ENCODE measurements at regions not wholly inside any gene's neighbourhood (a gene's known extent, or its start where the extent isn't known, plus 50 kb on each side); places are given as distances from the start of the nearest gene placed in this dataset.

DNA sequence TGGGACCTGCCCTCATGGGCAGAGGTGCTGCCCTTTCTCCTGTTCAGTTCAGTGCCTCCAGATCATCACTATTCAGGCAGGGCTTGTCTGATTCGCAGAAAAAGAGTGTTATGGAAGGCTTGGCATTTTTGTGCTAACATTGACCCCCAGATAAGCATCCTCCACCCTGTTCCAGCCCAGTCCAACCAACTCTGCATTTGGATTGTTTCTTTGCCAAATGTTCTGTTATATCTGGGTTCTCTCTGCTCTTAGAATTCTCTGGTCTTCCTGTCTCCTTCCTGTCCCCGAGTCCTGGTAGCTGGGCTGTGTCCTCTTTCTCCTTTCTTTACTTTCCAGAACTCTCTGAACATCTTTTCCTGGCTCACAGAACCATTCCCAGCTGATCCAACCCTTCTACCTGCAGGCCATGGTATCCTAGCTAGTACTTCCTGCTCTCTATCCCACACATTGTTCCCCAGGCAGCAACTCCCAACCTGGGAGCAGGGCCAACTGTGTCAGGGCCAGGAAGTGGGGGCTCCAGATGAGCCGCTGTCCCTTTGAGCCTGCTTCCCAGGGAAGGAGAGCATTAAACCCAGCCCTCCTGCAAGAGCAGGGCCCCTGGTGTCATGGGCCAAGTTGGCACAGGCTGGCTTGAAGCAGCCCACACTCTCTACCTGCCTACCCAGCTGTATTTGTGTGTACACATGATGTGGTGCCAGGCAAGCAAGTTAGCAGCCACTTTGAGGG lies 280.7 kb upstream of the CADM1 start:
- H3K27me3 Mint-ChIP-seq, result peaks cover 6 to 17% of the 10 kb centered on the region in 2 donors
- H3K4me3 Mint-ChIP-seq, result no peak overlapping the region
- DNase-seq (no peak), ATAC-seq (replicated peaks) (no peak)
- no peaks in the 10 kb centered on the region for H3K36me3 Mint-ChIP-seq (ENCODE audit: insufficient read depth)
- no peak overlapping the region for H3K27ac Mint-ChIP-seq
- H3K4me1 Mint-ChIP-seq (ENCODE audit: low read depth in 2 of 2), result no peaks in the 10 kb centered on the region
- H3K9me3 Mint-ChIP-seq, result peaks cover 0 to 6% of the 10 kb centered on the region in 2 donors

- ATAC-seq (replicated peaks) (no peak), DNase-seq (no peak)
- Mint-ChIP-seq H3K27ac (no peak overlapping the region), H3K4me3 (no peak overlapping the region), H3K36me3 (ENCODE audit: insufficient read depth) (no peaks in the 10 kb centered on the region), H3K4me1 (ENCODE audit: low read depth in 2 of 2) (no peaks in the 10 kb centered on the region), H3K27me3 (peaks cover 6 to 15% of the 10 kb centered on the region in 2 donors), H3K9me3 (peaks cover 0 to 2% of the 10 kb centered on the region in 2 donors)
Observed at GRCh38 chr11:115780646-115781362, 276.6 kb upstream of the CADM1 start.

DNA sequence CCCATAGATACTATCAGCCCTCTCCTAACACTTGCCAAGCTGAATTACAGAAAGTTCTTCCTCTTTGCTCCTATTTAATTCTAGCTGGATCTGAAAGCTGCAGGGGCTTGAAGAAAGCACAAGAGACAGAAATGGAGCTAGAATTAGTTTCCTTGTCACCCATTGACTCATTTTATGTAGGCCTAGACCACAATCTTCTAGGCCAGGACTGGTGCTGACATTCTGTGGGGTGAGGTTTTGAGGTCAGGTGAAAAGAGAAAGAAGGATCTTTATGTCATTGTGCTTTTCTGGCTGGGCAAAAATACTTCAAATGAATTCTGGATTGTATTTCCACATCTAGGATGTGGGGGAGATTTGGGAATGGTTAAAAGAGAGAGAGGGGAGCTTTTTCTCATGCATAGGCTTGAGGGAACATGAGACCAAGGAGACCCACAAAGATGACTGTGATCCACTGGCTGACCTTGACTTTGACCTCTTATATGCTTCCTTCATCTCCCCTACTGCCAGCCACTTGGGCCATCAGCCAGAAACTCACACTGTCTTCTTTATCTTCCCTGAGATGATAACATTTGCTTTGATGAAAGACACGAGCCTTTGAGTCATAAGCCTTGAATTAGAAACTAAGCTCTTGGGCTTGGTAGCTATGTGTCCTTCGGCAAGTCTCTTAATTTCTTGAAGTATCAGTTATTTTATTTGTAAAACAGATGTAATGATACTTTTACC lies 274.9 kb upstream of the CADM1 start:
- Mint-ChIP-seq H3K27me3 (peaks cover 0 to 8% of the 10 kb centered on the region in 2 donors), H3K27ac (no peak overlapping the region), H3K4me3 (no peak overlapping the region), H3K9me3 (peaks cover 0 to 2% of the 10 kb centered on the region in 2 donors), H3K4me1 (ENCODE audit: low read depth in 2 of 2) (no peaks in the 10 kb centered on the region), H3K36me3 (ENCODE audit: insufficient read depth) (no peaks in the 10 kb centered on the region)
- DNase-seq (no peak), ATAC-seq (replicated peaks) (no peak)

DNA sequence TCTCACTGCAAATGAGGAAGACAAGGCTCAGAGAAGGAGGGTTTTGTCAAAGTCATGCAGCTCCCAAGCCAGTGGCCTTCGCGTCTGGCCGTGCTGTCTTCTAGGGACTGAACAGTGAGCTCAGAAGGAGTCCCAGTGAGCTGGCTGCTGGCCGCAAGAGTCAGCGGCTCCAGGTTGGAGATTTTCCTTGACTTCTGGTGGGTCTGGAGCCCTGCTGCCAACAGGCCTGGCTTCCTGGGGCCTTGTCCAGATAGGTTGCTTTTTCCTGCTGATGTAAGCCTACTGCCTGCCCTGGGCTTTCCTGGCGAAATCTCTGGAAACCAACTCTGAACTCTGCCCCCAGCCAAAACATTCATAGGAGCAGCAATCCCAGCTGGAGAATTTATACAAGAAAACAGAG lies 272.7 kb upstream of the CADM1 start:
- DNase-seq, result no peak
- no peaks in the 10 kb centered on the region for H3K4me1 Mint-ChIP-seq (ENCODE audit: low read depth in 2 of 2)
- no peak overlapping the region for H3K27ac Mint-ChIP-seq
- ATAC-seq (replicated peaks), result no peak
- no peaks in the 10 kb centered on the region for H3K9me3 Mint-ChIP-seq
- H3K36me3 Mint-ChIP-seq (ENCODE audit: insufficient read depth), result no peaks in the 10 kb centered on the region
- no peak overlapping the region for H3K4me3 Mint-ChIP-seq
- peaks cover under 1 to 8% of the 10 kb centered on the region in 2 donors for H3K27me3 Mint-ChIP-seq

DNA sequence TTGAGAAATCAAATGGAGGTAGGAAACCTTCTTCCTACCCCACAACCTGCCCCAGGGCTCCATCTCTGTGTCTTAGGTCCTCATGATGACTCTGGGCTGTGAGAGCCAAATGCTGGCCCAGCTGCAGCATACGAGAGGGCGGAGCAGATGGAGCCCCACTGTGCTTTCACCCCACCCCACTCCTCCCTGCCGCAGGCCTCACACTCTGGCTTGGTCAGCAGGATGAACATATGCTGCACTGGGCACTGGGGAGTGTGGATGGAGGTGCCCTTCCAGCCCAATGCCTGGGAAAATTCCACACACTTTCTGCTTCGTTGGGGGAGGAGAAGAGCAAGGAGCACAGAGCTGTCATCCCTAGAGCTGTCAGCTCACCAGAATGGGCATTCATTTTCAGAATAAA lies 271.6 kb upstream of the CADM1 start:
- no peaks in the 10 kb centered on the region for H3K36me3 Mint-ChIP-seq (ENCODE audit: insufficient read depth)
- no peaks in the 10 kb centered on the region for H3K4me1 Mint-ChIP-seq (ENCODE audit: low read depth in 2 of 2)
- no peaks in the 10 kb centered on the region for H3K9me3 Mint-ChIP-seq
- no peak for ATAC-seq (replicated peaks)
- no peak overlapping the region for H3K4me3 Mint-ChIP-seq
- peaks cover 6 to 8% of the 10 kb centered on the region in 2 donors for H3K27me3 Mint-ChIP-seq
- no peak for DNase-seq
- no peak overlapping the region for H3K27ac Mint-ChIP-seq

GRCh38 chr11:115774756-115775155 lies 270.5 kb upstream of the CADM1 start:
- H3K9me3 Mint-ChIP-seq, result no peaks in the 10 kb centered on the region

DNA sequence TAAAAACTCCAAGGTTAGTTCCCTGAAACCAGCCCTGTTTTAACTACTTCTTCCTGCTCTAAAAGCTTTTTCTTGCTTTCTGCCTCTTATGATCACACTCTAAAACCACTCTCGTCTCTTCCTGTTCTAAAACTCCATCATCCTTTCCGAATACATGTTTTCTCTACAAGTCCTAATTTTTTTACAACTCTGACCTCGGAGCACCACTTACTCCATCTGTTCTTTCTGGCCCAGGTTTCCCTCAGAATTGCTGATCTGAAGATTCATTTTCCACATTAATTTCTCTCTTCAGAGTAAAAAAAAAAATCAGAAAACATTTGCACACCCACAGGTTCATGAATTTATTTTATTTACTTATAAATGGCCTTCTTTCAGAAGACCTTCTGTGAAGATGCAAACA lies 265.7 kb upstream of the CADM1 start:
- ATAC-seq (replicated peaks) (no peak), DNase-seq (no peak)
- H3K36me3 Mint-ChIP-seq (ENCODE audit: insufficient read depth), result no peaks in the 10 kb centered on the region
- H3K27ac Mint-ChIP-seq, result no peak overlapping the region
- no peaks in the 10 kb centered on the region for H3K4me1 Mint-ChIP-seq (ENCODE audit: low read depth in 2 of 2)
- H3K9me3 Mint-ChIP-seq, result no peaks in the 10 kb centered on the region
- H3K27me3 Mint-ChIP-seq, result peaks cover 6 to 10% of the 10 kb centered on the region in 2 donors
- H3K4me3 Mint-ChIP-seq, result no peak overlapping the region

More at GRCh38 chr11:115774756-115775155, 270.5 kb upstream of the CADM1 start:
- H3K27ac Mint-ChIP-seq, result no peak overlapping the region
- H3K27me3 Mint-ChIP-seq, result peaks cover 6 to 12% of the 10 kb centered on the region in 2 donors
- no peak overlapping the region for H3K4me3 Mint-ChIP-seq
- DNase-seq (no peak), ATAC-seq (replicated peaks) (no peak)
- H3K4me1 Mint-ChIP-seq (ENCODE audit: low read depth in 2 of 2), result no peaks in the 10 kb centered on the region
- no peaks in the 10 kb centered on the region for H3K36me3 Mint-ChIP-seq (ENCODE audit: insufficient read depth)

GRCh38 chr11:115767883-115768282 lies 263.7 kb upstream of the CADM1 start:
- Mint-ChIP-seq H3K27me3 (peaks cover 6 to 10% of the 10 kb centered on the region in 2 donors), H3K4me3 (no peak overlapping the region), H3K27ac (no peak overlapping the region), H3K9me3 (no peaks in the 10 kb centered on the region), H3K4me1 (ENCODE audit: low read depth in 2 of 2) (no peaks in the 10 kb centered on the region), H3K36me3 (ENCODE audit: insufficient read depth) (no peaks in the 10 kb centered on the region)
- ATAC-seq (replicated peaks), result no peak
- DNase-seq, result no peak

DNA sequence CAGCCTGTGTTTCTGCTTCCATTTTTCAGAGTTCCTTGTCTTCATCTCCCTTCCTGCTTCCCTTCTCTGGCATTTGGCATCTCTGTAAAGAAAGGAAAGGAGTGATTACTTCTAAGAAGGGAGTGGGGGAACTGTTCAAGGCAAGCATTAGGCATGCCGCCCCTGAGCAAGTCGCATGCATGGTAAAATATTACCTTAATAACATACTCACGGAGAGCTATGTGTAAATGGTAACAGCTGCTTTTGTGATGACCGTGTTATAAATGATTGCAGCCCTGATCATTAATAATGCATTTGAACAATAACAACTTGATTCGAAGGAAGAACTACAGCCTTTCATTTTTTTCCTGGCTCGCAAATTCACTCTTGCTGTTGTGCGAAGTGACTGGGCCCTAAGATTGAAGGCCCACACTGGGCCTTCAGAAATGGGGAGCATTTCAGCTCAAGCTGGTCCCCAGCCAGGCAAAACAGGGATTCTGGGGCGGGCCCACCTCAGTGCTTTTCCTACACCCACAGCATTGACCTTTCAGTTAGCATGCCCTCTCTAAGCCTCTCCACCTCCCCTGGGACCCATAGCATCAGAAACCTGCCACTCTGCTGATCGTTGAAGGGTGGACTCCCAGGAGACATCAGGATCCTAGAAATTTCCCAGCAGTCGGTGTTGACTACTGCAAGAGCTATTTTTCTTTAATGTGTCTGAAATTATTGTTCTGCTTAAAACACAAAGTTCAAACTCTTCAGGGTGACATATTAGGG lies 263.0 kb upstream of the CADM1 start:
- Mint-ChIP-seq H3K27ac (no peak overlapping the region), H3K36me3 (ENCODE audit: insufficient read depth) (no peaks in the 10 kb centered on the region), H3K9me3 (no peaks in the 10 kb centered on the region), H3K4me3 (no peak overlapping the region), H3K4me1 (ENCODE audit: low read depth in 2 of 2) (no peaks in the 10 kb centered on the region), H3K27me3 (peaks cover 9 to 13% of the 10 kb centered on the region in 2 donors)
- no peak for ATAC-seq (replicated peaks)
- no peak for DNase-seq

- Mint-ChIP-seq H3K4me1 (ENCODE audit: low read depth in 2 of 2) (no peaks in the 10 kb centered on the region), H3K36me3 (ENCODE audit: insufficient read depth) (no peaks in the 10 kb centered on the region), H3K4me3 (no peak overlapping the region), H3K27ac (no peak overlapping the region), H3K27me3 (peaks cover 12 to 19% of the 10 kb centered on the region in 2 donors), H3K9me3 (no peaks in the 10 kb centered on the region)
- ATAC-seq (replicated peaks) (no peak), DNase-seq (no peak)
Observed at GRCh38 chr11:115766561-115766960, 262.3 kb upstream of the CADM1 start.

DNA sequence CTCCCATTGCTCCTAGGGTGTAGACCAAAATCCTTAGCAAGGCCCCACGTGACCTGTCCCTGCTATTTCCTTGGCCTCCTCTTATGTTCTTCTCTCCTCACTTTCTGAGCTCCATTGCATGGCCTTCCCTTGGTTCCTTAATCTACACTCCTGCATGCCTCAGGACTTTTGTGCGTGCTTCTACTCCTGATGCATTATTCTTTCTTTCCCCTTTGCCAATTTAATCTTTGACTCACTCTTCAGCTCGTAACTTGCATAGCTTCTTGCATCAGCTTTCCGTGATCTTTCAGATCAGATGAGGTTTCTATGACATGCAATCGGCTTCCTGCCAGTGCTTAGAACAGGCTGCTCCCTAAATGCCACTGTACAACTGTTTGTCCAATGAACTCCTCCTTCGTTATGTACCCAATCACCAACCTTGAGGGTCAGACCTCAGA lies 261.6 kb upstream of the CADM1 start:
- no peak overlapping the region for H3K27ac Mint-ChIP-seq

GRCh38 chr11:115764176-115764575 lies 260.0 kb upstream of the CADM1 start:
- Mint-ChIP-seq H3K36me3 (ENCODE audit: insufficient read depth) (no peaks in the 10 kb centered on the region), H3K9me3 (no peaks in the 10 kb centered on the region), H3K4me1 (ENCODE audit: low read depth in 2 of 2) (peaks cover 0 to 4% of the 10 kb centered on the region in 2 donors), H3K4me3 (no peak overlapping the region), H3K27me3 (peaks cover 16 to 24% of the 10 kb centered on the region in 2 donors), H3K27ac (no peak overlapping the region)
- DNase-seq (no peak), ATAC-seq (replicated peaks) (no peak)

More for the DNA sequence above, 261.6 kb upstream of the CADM1 start:
- ATAC-seq (replicated peaks) (no peak), DNase-seq (no peak)
- Mint-ChIP-seq H3K36me3 (ENCODE audit: insufficient read depth) (no peaks in the 10 kb centered on the region), H3K27me3 (peaks cover 15 to 21% of the 10 kb centered on the region in 2 donors), H3K9me3 (no peaks in the 10 kb centered on the region), H3K4me1 (ENCODE audit: low read depth in 2 of 2) (peaks cover 0 to under 1% of the 10 kb centered on the region in 2 donors), H3K4me3 (no peak overlapping the region)

GRCh38 chr11:115761817-115762216 lies 257.6 kb upstream of the CADM1 start:
- Mint-ChIP-seq H3K27ac (no peak overlapping the region), H3K4me1 (ENCODE audit: low read depth in 2 of 2) (peaks cover 0 to 8% of the 10 kb centered on the region in 2 donors), H3K4me3 (no peak overlapping the region), H3K9me3 (no peaks in the 10 kb centered on the region), H3K27me3 (peaks cover 38 to 48% of the 10 kb centered on the region in 2 donors), H3K36me3 (ENCODE audit: insufficient read depth) (no peaks in the 10 kb centered on the region)
- ATAC-seq (replicated peaks) (no peak), DNase-seq (no peak)

All from effector memory CD8-positive, alpha-beta T cell (primary cell).